NCI-H2227 treated with DMSO at 0.1 percent for 48 hours (cell line): ENCODE measurements at regions not wholly inside any gene's neighbourhood (a gene's known extent, or its start where the extent isn't known, plus 50 kb on each side); places are given as distances from the start of the nearest gene placed in this dataset.
A peak's percentile ranks its signal among the peaks of the same experiment; 100 is the strongest.

Source experiments
- DNase-seq: peaks from one replicate; lab custom pipeline; 2025; lab: John Stamatoyannopoulos, UW

DNA sequence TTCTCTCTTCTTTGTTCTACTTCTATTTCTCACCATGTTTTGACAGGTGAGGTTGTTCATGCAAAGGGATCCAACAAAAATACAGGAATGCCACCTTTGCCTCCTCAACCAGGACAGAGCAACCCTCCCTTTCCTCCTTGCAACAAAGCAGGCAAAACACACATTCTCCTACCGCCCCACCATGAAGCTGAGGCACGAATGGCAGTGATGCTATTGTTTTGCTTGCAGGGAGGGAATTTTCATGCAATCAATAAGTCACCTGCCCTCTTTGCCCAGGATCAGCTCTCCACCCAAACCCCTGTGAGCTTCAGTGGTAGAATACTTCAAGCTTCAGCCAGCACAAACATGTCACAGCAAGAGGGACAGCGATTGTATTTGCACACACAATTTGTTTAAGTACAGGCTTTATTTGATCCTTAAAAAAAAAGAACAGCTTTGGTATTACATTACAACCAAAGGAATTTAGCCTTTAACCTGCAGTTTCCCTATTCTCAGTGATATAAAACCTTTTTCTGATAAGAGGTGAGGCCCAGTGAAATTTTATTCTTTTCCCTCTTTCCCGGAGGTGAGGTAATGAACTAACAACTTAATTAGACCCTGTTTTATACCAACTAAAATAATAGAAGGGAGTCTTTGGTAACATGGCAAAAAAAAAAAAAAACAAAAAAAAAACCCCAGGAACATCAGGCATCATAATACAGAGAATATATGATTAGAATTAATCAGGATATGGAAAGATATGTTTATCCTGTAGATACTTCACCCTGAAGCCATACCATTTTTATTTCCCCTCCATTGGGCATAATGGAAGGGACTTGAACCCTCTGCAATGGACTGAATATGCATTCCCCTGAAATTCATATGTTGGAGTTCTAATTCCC, 87.0 kb upstream of the EEA1 start:
- DNase-seq, result peak; percentile 4

DNA sequence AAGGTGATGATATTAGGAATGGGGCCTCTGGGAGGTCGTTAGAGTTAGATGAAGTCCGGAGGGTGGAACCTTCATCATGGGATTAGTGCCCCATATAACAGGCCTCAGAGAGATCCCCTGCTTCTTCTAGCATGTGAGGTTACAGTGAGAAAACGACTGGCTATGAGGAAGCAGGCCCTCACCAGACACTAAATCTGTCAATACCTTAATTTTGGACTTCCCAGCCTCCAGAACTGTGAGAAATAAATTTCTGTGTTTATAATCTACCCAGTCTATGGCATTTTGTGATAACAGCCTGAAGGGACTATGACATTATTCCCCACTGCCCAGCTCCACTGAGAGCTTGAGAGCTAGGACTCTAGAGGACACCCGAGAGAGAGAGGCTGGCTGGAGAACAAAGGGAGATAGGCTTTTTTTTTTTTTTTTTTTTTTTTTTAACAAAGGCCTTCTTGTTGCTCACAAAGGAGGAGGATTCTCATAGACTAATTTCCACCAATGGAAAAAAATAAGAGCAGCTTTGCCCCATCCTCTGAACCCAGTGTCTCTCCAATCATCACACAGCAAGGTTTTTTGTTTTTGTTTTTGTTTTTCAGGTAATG, 87.8 kb upstream of the EEA1 start:
- peak; percentile 10 for DNase-seq

DNA sequence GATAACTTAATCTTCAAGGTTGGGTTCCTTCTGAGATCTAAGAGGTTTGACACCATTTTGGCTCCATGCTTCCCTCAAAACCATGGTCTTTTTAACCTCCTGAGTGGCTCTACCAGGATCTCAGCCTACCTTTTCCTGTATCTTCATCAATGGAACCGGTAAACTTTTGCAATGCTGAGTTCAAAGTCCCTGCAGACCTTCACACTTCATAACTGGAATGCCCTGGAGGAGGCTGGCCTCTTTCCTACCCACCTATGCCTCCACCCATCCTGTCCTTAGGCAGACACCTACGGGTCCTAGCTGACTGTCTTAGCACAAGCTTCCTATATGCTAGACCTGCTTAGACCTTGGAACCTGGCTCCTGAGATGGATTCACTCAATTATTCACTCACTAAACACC, 89.5 kb upstream of the EEA1 start:
- no peak for DNase-seq

DNA sequence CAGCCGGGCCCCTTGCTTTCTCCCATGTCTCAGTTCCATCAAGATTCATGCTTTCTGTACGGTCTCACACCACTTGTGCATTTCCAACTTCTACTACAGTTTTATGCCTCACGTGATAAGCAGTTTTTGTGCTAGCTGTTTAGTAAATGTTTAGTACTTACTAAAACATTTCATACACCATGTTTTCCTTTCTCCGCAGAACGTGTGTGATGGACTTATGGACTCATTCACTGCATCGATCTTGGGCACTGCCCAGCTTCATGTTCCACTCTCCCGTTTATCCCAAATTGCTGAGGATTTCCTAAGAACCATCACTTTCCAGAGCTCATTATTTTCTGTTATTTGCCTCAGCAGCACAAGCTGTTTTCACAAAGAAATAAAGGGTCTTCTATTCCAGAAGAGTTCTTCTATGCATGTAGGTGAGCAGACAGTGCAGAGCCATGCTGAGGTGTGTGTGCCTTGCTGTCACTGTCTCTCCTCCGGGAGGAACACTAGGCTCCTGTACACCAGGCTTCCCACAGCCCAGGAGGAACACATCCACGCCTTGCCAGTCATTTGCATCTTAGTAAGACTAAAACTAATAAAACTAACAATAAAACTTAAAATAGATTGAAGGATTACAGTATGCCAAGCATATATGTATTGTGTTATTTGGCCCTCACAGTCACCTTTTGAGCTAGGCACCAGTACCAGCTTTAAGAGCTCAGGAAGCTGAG, 90.3 kb upstream of the EEA1 start:
- DNase-seq, result no peak

DNA sequence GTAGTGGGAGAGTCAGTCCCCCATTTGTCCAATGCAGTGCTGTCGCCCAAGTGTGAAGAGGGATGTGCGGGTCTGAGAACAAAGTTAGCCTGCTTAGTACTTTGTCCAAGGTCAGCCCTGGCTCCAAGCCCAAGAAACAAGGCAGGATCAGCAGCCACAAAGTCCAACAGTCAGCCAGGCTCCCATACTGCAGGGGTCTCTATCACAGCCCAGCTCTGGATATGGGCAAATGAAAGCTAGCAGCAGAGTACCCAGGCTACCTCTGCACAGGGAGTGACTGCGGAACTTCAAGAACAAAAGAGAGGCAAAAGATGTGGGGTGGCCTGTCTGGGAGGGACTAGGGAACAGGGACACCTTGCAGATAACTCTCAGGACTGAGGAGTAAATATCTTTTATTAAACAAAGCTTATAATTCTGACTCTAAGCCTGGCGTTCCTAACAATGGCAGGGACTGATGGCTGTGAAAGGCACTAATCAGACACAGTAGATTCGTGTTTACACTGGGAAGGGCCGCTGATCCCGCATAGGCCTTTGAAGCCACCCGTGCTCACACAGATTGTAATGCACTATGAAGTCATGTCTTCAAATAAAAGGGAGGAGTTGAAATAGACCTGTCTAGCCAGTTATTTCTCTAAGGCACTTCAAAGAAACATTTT, 91.0 kb upstream of the EEA1 start:
- peak; percentile 39 for DNase-seq

DNA sequence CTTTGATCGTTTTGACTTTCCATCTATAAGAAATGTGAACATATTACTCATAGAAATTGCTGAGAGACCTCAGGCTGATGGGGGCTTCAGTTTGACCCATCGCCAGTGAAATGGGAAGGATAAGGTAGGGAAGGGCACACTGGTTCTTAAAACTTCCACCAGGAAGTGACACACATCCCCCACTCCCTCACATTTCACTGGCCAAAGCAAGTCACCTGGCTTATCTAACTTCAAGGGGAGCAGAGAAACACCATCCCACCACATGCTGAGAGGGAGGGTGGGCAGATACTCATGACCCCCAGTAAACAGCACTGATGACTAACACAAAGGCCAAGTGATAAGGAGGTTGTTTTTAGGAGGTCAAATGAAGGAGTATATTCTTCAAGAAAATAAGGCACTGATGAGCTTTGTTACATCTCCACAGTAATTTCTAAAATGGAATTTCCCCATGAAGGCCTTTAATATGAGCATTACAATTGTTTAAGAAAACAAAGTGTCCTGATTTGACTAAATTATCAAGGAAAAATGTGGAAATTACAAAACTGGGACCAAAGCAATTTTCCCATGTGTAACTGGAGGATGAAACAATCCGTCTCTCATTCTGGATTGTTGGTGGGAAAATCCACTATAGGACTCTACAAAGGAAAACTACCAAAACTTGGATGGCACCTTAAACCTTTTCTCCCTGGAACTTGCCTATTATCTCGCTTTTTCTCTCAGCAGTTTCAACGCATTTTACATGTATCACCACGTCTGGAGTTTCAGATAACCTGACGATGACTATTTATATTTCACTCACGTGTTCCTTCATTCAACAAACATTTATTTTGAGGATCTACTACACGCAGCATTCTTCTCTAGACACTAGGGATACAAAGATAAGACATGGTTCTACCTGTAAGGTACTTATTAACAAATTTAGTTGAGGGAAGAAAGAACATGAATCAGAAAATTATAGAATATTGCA, 91.8 kb upstream of the EEA1 start:
- no peak for DNase-seq

DNA sequence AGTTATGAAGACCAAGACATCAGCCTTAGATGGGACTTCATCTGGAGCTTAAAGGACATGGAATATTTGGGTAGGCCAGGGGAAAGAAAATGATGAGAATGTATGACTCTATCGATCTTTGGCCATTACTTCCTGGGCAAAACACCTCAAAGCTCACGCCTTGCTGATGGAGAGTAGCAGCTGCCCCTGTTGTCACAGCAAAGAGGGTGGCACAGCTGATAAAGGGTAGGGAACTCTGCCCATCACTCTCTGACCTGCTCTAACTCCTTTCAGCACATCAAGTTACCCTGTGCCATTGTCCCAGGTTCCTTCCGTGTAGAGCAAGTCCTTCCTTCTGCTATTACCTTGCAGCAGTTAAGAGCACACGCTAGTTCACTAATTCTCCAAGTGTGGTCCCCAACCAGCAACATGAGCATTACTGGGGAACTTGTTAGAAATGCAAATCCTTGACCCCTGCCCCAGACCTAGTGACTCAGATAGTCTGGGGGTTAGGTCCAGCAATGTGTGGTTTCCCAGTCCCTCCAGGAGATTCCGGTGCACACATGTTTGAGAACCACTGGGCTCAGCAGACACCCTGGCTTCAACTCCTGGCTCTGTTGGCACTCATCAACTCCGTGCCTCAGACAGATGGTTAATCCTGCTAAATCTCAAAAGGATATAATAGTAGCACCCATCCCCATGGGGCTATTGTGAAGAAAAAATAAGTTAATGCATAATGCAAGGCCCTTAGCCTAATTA, 93.7 kb upstream of the EEA1 start:
- DNase-seq, result no peak

DNA sequence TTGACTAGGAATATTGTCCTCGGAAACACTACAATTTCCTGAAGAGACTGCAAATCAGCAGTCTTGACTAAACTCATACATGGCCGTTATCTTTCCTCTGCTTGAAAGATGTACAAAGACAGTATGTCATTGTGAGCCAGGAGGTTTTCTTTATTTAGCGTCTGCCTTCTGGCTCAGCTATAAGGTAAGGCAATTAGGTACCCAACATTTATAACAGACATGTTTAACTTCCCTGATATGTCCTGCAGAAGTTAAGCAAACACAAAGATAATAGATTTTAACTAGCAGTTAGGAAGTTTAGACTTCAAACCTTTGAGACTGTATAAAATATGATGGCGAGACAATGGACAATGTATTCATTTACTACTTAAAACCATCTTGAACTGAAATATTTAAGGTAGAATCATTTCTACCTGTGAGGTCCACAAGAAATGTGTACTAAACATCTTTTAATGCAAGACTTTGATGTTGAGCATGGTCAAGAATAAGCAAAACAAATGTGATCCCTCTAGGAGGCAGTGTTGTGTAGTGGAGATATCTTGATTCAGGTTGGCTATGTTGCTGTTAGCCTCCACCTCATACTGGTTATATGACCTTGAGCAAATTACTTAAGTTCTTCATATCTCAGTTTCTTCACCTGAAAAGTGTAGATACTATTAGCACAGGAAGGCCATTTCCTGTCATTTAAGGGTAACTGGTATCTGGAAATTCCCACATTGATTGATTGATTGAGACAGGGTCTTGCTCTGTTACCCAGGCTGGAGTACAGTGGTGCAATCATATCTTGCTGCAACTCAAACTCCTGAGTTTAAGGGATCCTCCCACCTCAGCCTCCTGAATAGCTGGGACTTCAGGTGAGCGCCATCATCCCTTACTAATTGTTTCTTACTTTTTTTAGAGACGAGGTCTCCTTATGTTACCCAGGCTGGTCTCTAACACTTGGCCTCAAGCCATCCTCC, 96.3 kb upstream of the EEA1 start:
- peak; percentile 14 for DNase-seq

DNA sequence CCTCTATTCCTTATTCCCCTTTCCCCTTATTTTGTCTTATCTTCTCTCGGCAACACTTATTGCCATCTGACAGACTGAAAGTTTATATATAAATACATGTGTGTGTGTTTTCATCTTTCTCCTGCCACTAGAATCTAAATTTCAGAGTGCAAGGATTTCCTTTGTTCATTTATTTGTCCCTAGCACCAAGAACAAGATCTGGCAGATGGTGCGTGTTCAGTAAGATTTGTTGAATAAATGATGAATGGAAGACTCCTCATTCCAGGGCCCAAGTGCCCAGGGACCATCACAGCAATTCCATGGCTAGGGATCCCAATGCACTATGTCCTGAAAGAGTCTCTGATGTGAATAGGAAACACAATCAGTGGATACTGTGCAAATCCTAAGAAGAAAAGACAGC, 97.9 kb upstream of the EEA1 start:
- no peak for DNase-seq

DNA sequence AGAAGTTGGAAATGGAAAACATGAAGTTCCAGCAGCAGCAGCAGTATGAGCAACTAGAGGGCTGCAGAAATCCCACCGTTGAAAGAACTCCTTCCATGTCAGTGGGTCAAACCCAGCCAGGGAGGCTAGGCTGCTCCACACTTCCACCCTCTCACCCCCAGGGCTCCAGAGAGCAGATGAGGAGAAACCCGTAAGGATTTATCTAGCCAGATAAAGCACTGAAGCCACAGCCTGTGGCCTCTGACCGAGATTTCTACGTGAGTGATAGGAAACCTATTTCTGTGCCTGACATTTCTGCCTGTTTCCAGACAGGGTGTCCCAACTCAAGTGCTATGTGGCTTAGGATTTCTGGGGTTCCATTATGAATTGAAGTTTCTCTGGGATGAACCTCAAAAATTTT, 100.0 kb upstream of the EEA1 start:
- DNase-seq, result no peak

DNA sequence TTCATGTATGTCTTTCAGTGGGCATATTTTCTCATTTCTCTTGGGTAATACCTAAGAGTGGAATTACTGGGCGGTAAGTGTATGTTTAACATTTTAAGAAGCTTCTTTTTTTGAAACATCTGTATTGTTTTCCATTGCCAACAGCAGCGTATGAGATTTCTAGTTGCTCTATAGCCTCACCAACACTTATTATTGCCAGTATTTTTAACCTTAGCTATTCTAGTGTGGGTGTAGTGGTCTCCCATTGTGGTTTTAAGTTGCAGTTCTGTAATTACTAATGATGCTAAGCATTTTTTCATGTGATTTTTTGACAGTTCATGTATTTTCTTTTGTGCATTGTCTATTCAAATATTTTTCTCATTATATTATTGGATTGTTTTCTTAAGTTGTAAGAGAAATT, 101.9 kb upstream of the EEA1 start:
- DNase-seq, result no peak

DNA sequence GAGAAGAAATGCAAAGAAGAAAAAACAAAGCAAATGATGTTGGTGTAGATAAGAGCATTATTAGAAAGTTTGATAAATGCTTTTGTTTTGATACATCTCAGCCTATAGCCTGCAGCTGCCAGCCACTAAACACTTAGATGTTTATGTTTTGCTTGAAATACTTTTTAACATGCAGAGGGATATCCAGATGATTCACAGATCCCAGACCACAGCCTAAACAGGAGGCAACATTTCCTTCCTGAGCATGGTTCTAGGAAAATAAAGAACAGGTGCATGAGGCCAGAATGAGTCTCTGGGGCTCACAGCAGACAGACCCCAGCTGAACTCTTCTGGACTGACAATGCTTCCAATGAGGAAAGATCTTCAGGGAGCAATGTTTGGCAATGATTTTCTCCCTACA, 103.7 kb upstream of the EEA1 start:
- no peak for DNase-seq

DNA sequence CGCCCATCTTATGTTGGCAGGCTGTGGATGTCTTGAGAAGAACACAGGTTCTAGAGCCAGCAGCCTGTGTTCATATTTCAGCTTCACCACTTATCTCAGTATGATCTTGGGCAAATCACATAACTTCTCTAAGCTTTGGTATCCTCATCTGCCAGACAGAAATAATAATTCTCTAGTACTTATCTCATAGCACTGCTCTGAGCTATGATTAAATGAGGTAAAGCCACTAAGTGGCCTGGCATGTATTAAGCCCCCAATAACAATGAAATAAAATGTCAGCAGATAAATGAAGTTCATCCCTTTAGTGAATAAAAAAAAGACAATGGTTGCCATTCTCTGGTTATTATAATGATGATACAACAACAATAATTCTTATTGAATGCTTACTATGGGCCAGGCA, 104.9 kb upstream of the EEA1 start:
- no peak for DNase-seq

DNA sequence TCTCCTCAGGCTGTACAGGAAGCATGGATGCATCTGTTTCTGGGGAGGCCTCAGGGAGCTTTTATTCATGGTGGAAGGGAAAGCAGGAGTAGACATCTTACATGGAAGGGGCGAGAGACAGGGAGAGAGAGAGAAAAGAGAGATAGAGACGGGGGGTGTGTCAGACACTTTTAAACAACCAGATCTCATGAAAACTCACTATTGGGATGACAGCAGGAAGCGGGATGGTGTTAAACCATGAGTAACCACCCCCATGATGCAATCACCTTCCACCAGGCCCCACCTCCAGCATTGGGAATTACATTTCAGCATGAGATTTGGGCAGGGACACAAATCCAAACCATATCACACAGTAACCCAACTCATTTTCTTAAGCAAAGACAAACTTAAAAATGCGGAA, 110.0 kb upstream of the EEA1 start:
- DNase-seq, result no peak

DNA sequence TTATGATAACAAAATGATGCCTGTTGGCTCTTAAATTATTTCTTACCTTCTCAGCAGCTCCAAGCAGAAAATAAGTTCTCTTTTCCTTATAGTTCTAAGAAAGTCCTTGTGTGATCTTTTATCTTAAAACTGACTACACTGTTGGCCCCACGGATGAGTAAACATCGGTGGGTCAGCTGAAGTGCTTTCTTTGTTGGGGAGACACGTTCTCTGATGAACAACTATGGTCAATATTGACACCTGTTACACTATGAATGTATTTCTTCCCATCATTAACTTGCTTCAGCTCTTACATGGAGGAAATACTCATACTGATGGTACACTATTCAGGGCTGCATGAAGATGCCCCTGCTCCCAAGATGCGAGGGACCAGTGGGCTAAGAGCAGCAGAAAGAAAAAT, 110.8 kb upstream of the EEA1 start:
- DNase-seq, result no peak

DNA sequence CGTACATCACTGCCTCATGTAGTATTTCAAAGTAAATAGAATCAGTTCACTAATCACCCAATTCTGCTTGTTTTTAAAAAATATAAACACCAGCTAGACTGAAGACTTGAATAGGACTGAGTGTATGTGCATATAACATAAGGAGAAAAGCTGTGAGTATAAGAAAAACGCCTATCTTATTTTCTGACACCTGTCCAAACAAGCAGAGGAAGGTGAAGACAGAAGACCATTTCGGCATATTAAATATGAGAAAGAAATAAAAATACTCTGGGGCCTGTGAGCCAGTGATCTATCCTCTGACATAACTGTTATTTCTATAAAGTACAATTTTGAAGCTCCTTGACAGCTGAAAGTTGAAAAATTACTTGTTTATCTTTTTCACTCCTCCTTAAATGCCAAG, 111.3 kb upstream of the EEA1 start:
- no peak for DNase-seq

DNA sequence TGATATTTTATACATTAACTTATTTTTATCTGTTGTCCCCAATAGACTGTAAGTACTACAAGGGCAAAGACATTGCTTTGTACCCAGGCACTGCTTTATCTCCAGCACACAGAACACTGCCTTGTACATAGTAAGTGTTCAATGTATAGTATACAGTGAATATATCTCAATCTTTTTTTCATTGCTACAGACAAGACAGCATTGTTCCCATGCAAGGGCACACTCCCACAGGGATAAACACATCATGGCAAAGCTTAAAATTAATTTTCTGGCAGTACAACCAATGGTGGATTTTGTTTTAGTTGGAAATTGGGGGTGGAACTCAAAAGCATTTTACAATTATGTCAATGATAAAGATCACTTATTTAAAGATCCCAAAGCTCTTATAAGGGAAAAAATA, 112.3 kb upstream of the EEA1 start:
- DNase-seq, result no peak

DNA sequence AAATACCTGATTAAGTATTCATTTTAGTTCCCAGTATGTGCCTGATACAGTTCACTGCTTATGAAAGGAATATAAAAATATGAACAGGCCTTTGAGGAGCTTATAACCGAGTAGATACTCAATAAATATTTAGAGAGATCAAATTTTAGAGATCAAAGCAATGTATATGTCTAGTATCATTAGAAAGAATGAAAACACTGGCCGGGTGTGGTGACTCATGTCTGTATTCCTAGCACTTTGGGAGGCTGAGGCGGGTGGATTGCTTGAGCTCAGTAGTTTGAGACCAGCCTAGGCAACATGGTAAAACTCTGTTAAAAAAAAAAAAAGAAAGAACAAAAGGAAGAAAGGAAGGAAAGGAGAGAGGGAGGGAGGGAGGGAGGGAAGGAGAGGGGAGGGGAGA, 113.2 kb upstream of the EEA1 start:
- no peak for DNase-seq

DNA sequence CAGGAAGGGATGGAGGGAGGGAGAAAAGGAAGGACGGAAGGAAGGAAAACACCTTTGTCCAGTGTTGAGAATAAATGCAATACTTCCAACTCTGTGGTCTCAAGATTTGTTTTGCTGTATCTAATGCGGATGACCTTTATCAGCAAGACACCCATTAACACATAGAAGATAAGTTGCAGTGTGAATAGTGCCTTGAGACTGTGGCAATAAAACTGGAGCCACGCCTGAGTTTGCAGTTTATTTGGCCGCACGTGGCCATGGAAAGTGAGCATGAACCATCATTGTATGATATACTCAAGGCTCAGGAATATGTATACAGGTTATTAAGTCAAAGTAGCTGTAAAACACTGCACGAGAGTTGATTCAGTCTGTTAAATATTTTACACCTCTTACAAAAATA, 113.6 kb upstream of the EEA1 start:
- no peak for DNase-seq
